Dendritic cell treated with granulocyte-macrophage colony-stimulating factor and Interleukin-4, amounts not matched to agents 40 ng/mL and 50 ng/mL, for 4 days (primary cell): ENCODE measurements at regions not wholly inside any gene's neighbourhood (a gene's known extent, or its start where the extent isn't known, plus 50 kb on each side); places are given as distances from the start of the nearest gene placed in this dataset.
"Not testable (repeated sequence)": the region's sequence is repeated elsewhere in the genome, so short reads cannot be mapped to it uniquely, and the experiment has no call there.

ENCODE experiments used
- H3K27ac Mint-ChIP-seq: one replicate; pipeline ENCODE4 v1.8.0; 2022; ENCODE audit warnings: mild to moderate bottlenecking, mixed read lengths
- H3K27me3 Mint-ChIP-seq: one replicate; pipeline ENCODE4 v1.8.0; 2022; ENCODE audit warnings: mild to moderate bottlenecking, mixed read lengths
- H3K36me3 Mint-ChIP-seq: one replicate; pipeline ENCODE4 v1.8.0; 2022; ENCODE audit warnings: low read depth, mixed read lengths
- H3K4me1 Mint-ChIP-seq: one replicate; pipeline ENCODE4 v1.8.0; 2022; ENCODE audit warnings: low read depth, mixed read lengths
- H3K4me3 Mint-ChIP-seq: one replicate; pipeline ENCODE4 v1.8.0; 2022; ENCODE audit warnings: mild to moderate bottlenecking, moderate library complexity, mixed read lengths
- H3K9me3 Mint-ChIP-seq: one replicate; pipeline ENCODE4 v1.8.0; 2022; ENCODE audit warnings: mixed read lengths
- intact Hi-C: fragments of 100-400 bp; cut with micrococcal nuclease; formaldehyde crosslinking; loops from one replicate; pipeline ENCODE4 v1.15.0; 2022

GRCh38 chr12:92404259-92404894 lies 258.7 kb upstream of the BTG1 start:
- H3K4me3 Mint-ChIP-seq = no peak overlapping the region
- H3K36me3 Mint-ChIP-seq = no peaks in the 10 kb centered on the region
- peaks cover 6% of the 10 kb centered on the region for H3K27me3 Mint-ChIP-seq
- peaks cover 9% of the 10 kb centered on the region for H3K9me3 Mint-ChIP-seq
- intact Hi-C loops = no loop called here
- peaks cover 32% of the 10 kb centered on the region for H3K4me1 Mint-ChIP-seq
- no peak overlapping the region for H3K27ac Mint-ChIP-seq

DNA sequence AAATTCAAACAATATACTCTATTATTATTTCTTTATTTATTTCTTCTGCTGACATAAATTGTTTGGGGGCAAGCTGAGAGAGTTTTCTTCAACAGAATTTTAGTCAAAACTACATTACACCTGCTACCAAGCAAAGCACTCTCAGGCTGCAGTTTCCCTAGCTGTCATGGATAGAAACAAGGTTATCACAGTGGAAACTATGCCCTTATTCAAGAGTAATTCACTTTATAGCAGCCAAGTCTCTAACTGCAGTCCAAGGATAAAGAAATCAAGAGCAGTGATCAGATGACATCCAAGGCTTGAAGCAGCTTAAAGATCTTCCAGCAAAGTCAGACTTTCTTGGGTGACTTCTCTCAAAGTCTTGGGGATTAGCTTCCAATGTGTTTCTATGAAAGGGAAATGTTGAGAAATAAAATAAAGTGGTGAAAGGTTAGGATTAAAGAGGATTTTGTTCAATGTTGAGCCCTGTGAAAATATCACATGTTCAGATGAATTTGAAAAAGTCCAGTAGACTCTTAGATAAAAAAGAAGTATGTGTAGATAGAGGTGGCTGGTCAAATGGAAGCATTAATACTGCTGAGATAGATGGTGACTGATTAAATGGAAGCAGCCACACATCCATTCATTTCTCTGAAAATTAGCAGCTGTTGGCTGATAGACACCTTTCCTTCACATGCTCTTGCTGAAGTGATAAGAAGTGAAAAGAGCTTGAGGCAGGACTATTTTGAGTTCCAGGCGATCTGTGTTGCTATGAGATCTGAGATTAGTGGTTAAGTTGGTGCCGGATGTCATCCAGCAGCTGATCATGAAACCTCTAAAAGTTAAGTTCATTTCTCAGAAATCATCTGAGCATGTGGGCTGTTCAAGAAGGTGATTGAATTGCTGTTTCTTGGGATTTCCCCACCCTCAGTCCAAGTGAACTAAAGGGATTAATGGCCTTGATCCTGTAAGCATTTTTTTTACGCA lies 257.8 kb upstream of the BTG1 start:
- H3K4me3 Mint-ChIP-seq = no peak overlapping the region
- intact Hi-C loops = no loop called here
- no peak overlapping the region for H3K27ac Mint-ChIP-seq
- no peaks in the 10 kb centered on the region for H3K36me3 Mint-ChIP-seq
- H3K9me3 Mint-ChIP-seq = peaks cover 5% of the 10 kb centered on the region
- H3K27me3 Mint-ChIP-seq = peaks cover 6% of the 10 kb centered on the region
- H3K4me1 Mint-ChIP-seq = peaks cover 32% of the 10 kb centered on the region

DNA sequence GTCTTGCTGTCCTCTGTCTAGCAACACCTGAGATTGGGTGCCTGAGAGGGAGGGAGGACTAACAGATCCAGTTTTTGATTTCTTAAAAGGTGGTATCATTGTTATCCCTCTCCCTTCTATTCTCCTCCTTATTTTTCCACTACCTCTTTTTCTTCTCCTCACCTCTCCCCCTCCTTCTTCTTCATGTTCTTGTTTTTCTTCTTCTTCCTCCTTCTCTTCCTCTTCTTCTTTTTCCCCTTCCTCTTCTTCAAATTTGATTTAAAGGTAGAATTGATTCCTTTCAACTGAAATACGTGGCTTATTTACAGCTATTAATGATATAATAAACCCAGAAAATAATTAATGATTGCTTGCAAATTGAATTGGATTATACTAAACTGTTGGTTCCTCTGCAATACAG lies 256.8 kb upstream of the BTG1 start:
- H3K4me1 Mint-ChIP-seq = peaks cover 24% of the 10 kb centered on the region
- H3K27ac Mint-ChIP-seq = no peak overlapping the region
- intact Hi-C loops = no loop called here
- no peaks in the 10 kb centered on the region for H3K36me3 Mint-ChIP-seq
- H3K27me3 Mint-ChIP-seq = peaks cover 6% of the 10 kb centered on the region
- H3K4me3 Mint-ChIP-seq = no peak overlapping the region
- H3K9me3 Mint-ChIP-seq = no peaks in the 10 kb centered on the region

GRCh38 chr12:92400006-92400405 lies 254.4 kb upstream of the BTG1 start:
- Mint-ChIP-seq H3K27ac (no peak overlapping the region), H3K27me3 (peaks cover 2% of the 10 kb centered on the region), H3K9me3 (no peaks in the 10 kb centered on the region), H3K4me3 (no peak overlapping the region), H3K4me1 (peaks cover 19% of the 10 kb centered on the region), H3K36me3 (no peaks in the 10 kb centered on the region)
- intact Hi-C loops = no loop called here

DNA sequence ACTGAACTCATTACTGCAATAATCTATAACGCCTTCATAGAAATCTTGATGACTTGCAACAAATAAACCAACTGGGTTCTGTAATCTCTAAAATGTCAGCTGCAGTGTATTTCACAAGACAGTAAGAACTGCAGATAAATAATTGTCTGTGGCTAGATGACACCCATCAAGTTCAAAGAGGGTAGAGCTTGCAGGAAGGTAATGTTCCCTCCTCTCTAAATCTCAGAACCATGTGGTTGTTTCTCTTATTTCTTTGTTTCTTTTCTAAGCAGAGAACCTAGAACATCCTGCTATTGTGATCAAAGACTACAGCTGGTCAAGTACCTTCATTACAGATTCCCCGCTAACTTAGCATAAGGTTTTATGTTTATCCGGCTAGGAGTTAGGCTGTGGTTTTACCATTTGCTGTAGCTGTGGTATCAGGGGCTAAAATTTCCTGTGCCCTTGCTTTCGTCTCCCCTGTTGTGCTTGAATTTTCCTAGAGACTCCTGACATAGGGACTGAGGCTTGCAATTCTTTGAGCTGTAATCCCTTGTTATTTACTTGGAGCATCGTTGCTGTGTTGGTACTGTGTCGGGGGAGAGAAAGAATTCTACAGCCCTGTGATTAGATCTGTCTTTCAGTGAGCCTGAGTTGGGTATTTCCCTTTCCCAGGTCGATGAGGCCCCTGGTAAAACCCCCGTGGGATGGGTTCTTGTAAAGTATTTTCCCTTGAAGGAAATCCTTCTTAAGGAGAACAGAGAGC lies 253.1 kb upstream of the BTG1 start:
- Mint-ChIP-seq H3K4me3 (no peak overlapping the region), H3K4me1 (peaks cover 19% of the 10 kb centered on the region), H3K27me3 (peaks cover 2% of the 10 kb centered on the region), H3K27ac (no peak overlapping the region), H3K9me3 (peaks cover 9% of the 10 kb centered on the region), H3K36me3 (peaks cover 1% of the 10 kb centered on the region)
- intact Hi-C loops = no loop called here

DNA sequence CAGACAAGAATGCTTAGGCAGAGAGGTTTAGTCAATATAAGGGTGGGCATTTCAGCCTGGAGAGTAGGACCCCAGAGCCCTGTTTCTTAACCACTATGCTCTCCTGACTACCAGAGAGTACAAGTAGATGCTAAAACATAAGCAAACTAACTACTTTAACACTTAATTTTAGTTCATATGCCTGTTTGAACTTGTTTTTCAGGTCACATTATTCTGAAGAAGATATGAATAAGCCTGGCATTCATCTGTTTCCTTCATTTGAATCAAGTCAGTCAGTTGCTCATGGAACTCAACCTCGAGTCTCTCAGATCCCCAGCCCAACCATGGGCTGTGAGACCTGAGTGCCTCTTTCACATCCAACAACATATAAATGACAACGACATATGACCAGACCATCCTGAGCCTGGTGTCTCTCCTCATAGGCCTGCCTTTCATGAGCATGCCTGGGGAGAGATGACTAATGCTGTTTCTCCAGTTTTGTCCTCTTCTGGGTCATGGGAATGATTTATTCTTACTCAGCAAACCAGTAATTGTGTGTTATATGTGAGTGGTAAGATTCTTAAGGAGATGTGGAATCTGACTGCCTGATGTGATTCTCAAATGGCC lies 251.1 kb upstream of the BTG1 start:
- no peak overlapping the region for H3K4me3 Mint-ChIP-seq
- peaks cover 6% of the 10 kb centered on the region for H3K36me3 Mint-ChIP-seq

DNA sequence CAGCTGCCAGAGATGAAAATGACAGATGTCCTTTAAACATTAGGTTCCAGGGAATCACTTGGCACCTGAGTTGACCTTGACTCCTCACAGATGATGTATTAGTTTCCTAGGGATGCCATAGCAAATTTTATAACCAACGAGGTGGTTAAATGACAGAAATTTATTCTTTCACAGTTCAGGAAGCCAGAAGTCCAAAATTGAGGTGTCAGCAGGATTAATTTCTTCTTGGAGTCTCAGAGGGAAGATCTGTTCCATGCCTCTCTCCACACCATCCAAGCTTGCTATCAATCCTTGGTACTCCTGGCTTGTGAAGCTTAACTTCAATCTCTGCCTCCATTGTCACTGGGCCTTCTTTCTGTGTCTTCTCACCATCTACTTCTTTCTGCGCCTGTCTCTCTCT lies 249.7 kb upstream of the BTG1 start:
- Mint-ChIP-seq H3K36me3 (peaks cover 6% of the 10 kb centered on the region), H3K4me1 (peaks cover 5% of the 10 kb centered on the region), H3K27me3 (no peaks in the 10 kb centered on the region), H3K4me3 (no peak overlapping the region), H3K27ac (no peak overlapping the region), H3K9me3 (peaks cover 26% of the 10 kb centered on the region)
- intact Hi-C loops = no loop called here

More for the DNA sequence above, 251.1 kb upstream of the BTG1 start:
- Mint-ChIP-seq H3K27ac (no peak overlapping the region), H3K27me3 (no peaks in the 10 kb centered on the region), H3K4me1 (peaks cover 6% of the 10 kb centered on the region), H3K9me3 (peaks cover 26% of the 10 kb centered on the region)
- intact Hi-C loops = no loop called here

DNA sequence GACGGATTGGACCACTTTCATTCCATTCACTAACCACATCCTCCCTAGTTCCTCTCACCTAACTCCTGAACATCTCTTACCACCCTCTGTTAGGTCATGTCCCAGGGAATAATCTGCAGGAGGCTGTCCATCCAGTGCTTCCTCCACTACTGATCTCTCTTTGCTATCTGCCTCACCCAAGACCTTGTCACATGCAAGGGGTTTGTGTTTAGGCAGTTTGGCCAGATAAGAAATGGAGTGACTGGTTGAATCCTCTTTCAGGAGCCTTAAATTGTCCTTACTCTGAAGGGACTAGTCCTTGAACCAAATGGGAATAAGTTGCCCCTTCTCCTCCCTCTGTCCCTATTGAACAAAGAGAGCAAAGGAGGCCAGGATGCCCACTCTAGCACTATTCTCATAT lies 249.2 kb upstream of the BTG1 start:
- peaks cover under 1% of the 10 kb centered on the region for H3K4me1 Mint-ChIP-seq
- intact Hi-C loops = no loop called here
- no peaks in the 10 kb centered on the region for H3K27me3 Mint-ChIP-seq
- peaks cover 6% of the 10 kb centered on the region for H3K36me3 Mint-ChIP-seq
- H3K4me3 Mint-ChIP-seq = no peak overlapping the region
- H3K9me3 Mint-ChIP-seq = peaks cover 26% of the 10 kb centered on the region
- H3K27ac Mint-ChIP-seq = no peak overlapping the region

- Mint-ChIP-seq H3K36me3 (peaks cover 6% of the 10 kb centered on the region), H3K4me1 (no peaks in the 10 kb centered on the region), H3K27me3 (no peaks in the 10 kb centered on the region), H3K9me3 (peaks cover 26% of the 10 kb centered on the region), H3K4me3 (no peak overlapping the region), H3K27ac (no peak overlapping the region)
- intact Hi-C loops = no loop called here
Observed at GRCh38 chr12:92393504-92393903, 247.9 kb upstream of the BTG1 start.

GRCh38 chr12:92391726-92392125 lies 246.1 kb upstream of the BTG1 start:
- H3K4me3 Mint-ChIP-seq, H3K27me3 Mint-ChIP-seq, intact Hi-C loops, H3K36me3 Mint-ChIP-seq, H3K4me1 Mint-ChIP-seq, H3K27ac Mint-ChIP-seq: not testable (repeated sequence)
- peaks cover 37% of the 10 kb centered on the region for H3K9me3 Mint-ChIP-seq

- Mint-ChIP-seq H3K4me1 (peaks cover 4% of the 10 kb centered on the region), H3K9me3 (peaks cover 37% of the 10 kb centered on the region), H3K4me3 (no peak overlapping the region), H3K36me3 (peaks cover 6% of the 10 kb centered on the region), H3K27ac (no peak overlapping the region), H3K27me3 (no peaks in the 10 kb centered on the region)
- intact Hi-C loops = no loop called here
Observed at GRCh38 chr12:92389466-92389865, 243.8 kb upstream of the BTG1 start.

GRCh38 chr12:92385296-92385695 lies 239.7 kb upstream of the BTG1 start:
- H3K4me3 Mint-ChIP-seq = no peak overlapping the region
- intact Hi-C loops = no loop called here
- H3K27ac Mint-ChIP-seq = no peak overlapping the region
- H3K27me3 Mint-ChIP-seq = no peaks in the 10 kb centered on the region
- peaks cover 14% of the 10 kb centered on the region for H3K9me3 Mint-ChIP-seq
- H3K36me3 Mint-ChIP-seq = no peaks in the 10 kb centered on the region
- peaks cover 4% of the 10 kb centered on the region for H3K4me1 Mint-ChIP-seq

GRCh38 chr12:92384571-92384970 lies 238.9 kb upstream of the BTG1 start:
- Mint-ChIP-seq H3K27ac (no peak overlapping the region), H3K4me1 (peaks cover 4% of the 10 kb centered on the region)
- intact Hi-C loops = no loop called here

More at GRCh38 chr12:92384571-92384970, 238.9 kb upstream of the BTG1 start:
- peaks cover 14% of the 10 kb centered on the region for H3K9me3 Mint-ChIP-seq
- no peak overlapping the region for H3K4me3 Mint-ChIP-seq
- H3K36me3 Mint-ChIP-seq = no peaks in the 10 kb centered on the region
- no peaks in the 10 kb centered on the region for H3K27me3 Mint-ChIP-seq
